HEK293 (cell line): ENCODE measurements at regions not wholly inside any gene's neighbourhood (a gene's known extent, or its start where the extent isn't known, plus 50 kb on each side); places are given as distances from the start of the nearest gene placed in this dataset.

Experiments
- CTCF ChIA-PET: fragments of 350-600 bp; formaldehyde crosslinking; extraction: SDS; loops from one replicate; lab custom pipeline; 2021; ENCODE audit warnings: antibody characterized with exemption; lab: Yijun Ruan, JAX
- POLR2A ChIA-PET: fragments of 300-600 bp; formaldehyde crosslinking; extraction: SDS; loops from one replicate; lab custom pipeline; 2020; ENCODE audit warnings: antibody characterized with exemption, inconsistent platforms; lab: Yijun Ruan, JAX
- H3K27ac ChIP-seq: fragments of 200-500 bp; sonication (Bioruptor generic); 2 replicates; pipeline ENCODE4 v1.5.1; 2014; ENCODE audit warnings: low read depth, low read length, control low read depth, inconsistent platforms; ENCODE audit errors: extremely low read depth
- H3K36me3 ChIP-seq, 2 experiments: fragments of 200-500 bp in 1 of 2; sonication (Bioruptor generic) in 1 of 2; 1 replicate in 1 of 2; 2 replicates in 1 of 2; pipeline ENCODE4 v1.5.1; 2014 to 2017; ENCODE audit warnings: inconsistent platforms in 2 of 2, low read length in 2 of 2; ENCODE audit not compliant: control insufficient read depth in 2 of 2, insufficient read depth in 1 of 2
- H3K4me1 ChIP-seq: fragments of 200-500 bp; sonication (Bioruptor generic); 2 replicates; pipeline ENCODE4 v1.5.1; 2014; ENCODE audit warnings: mild to moderate bottlenecking, low read length, inconsistent platforms; ENCODE audit not compliant: control insufficient read depth, insufficient read depth
- H3K4me3 ChIP-seq: 2 replicates; pipeline ENCODE4 v1.5.1; 2011; ENCODE audit warnings: low read depth, mild to moderate bottlenecking, control low read depth, low read length, moderate library complexity
- H3K9me3 ChIP-seq: fragments of 200-500 bp; sonication (Bioruptor generic); 2 replicates; pipeline ENCODE4 v1.5.1; 2014; ENCODE audit warnings: low read depth, low read length, inconsistent platforms; ENCODE audit not compliant: control insufficient read depth, insufficient read depth
- CTCF ChIP-seq: fragments of 450-650 bp; formaldehyde crosslinking; IDR thresholded peaks from 2 replicates; pipeline ENCODE4 v1.5.1; 2016; ENCODE audit warnings: missing biosample characterization, missing genetic modification characterization
- GLI4 ChIP-seq: fragments of 450-650 bp; formaldehyde crosslinking; IDR thresholded peaks from 2 replicates; pipeline ENCODE4 v1.5.1; 2016; ENCODE audit warnings: missing biosample characterization, missing genetic modification characterization
- HOXA7 ChIP-seq: sonication (generic); formaldehyde crosslinking; IDR thresholded peaks from 2 replicates; pipeline ENCODE4 v1.8.1; 2022; ENCODE audit warnings: missing genetic modification reagents, borderline replicate concordance
- KLF8 ChIP-seq: fragments of 450-650 bp; formaldehyde crosslinking; IDR thresholded peaks from 2 replicates; pipeline ENCODE4 v1.5.1; 2016; ENCODE audit warnings: missing biosample characterization, missing genetic modification characterization
- MEIS1 ChIP-seq: sonication (generic); formaldehyde crosslinking; IDR thresholded peaks from 2 replicates; pipeline ENCODE4 v1.8.1; 2022; ENCODE audit warnings: missing genetic modification reagents, mild to moderate bottlenecking, borderline replicate concordance
- REST ChIP-seq: fragments of 450-650 bp; formaldehyde crosslinking; IDR thresholded peaks from 2 replicates; pipeline ENCODE4 v1.5.1; 2016; ENCODE audit warnings: missing biosample characterization, missing genetic modification characterization
- SCRT2 ChIP-seq: fragments of 450-650 bp; formaldehyde crosslinking; IDR thresholded peaks from 2 replicates; pipeline ENCODE4 v1.5.1; 2016; ENCODE audit warnings: missing biosample characterization, missing genetic modification characterization
- SP3 ChIP-seq: fragments of 450-650 bp; formaldehyde crosslinking; IDR thresholded peaks from 2 replicates; pipeline ENCODE4 v1.5.1; 2016; ENCODE audit warnings: missing biosample characterization, missing genetic modification characterization
- TRIM28 ChIP-seq: IDR thresholded peaks from 2 replicates; pipeline ENCODE4 v1.6.1; 2011; ENCODE audit warnings: low read length, control low read depth, borderline replicate concordance
- ZBTB20 ChIP-seq: fragments of 450-650 bp; formaldehyde crosslinking; IDR thresholded peaks from 2 replicates; pipeline ENCODE4 v1.5.1; 2016; ENCODE audit warnings: missing biosample characterization, missing genetic modification characterization
- ZBTB44 ChIP-seq: fragments of 450-650 bp; IDR thresholded peaks from 2 replicates; pipeline ENCODE4 v1.5.1; 2018; ENCODE audit warnings: missing biosample characterization, mild to moderate bottlenecking, missing genetic modification characterization
- ZFP37 ChIP-seq: fragments of 450-650 bp; formaldehyde crosslinking; IDR thresholded peaks from 2 replicates; pipeline ENCODE4 v1.5.1; 2016; ENCODE audit warnings: missing biosample characterization, missing genetic modification characterization
- ZNF114 ChIP-seq: fragments of 450-650 bp; formaldehyde crosslinking; IDR thresholded peaks from 2 replicates; pipeline ENCODE4 v1.5.0; 2017; ENCODE audit warnings: missing biosample characterization, missing genetic modification characterization
- ZNF140 ChIP-seq: fragments of 450-650 bp; formaldehyde crosslinking; IDR thresholded peaks from 2 replicates; pipeline ENCODE4 v1.5.1; 2016; ENCODE audit warnings: missing biosample characterization, missing genetic modification characterization
- ZNF19 ChIP-seq: fragments of 450-650 bp; formaldehyde crosslinking; IDR thresholded peaks from 2 replicates; pipeline ENCODE4; 2016; ENCODE audit warnings: missing biosample characterization, missing genetic modification characterization, low read depth
- ZNF391 ChIP-seq: fragments of 450-650 bp; formaldehyde crosslinking; IDR thresholded peaks from 2 replicates; pipeline ENCODE4 v1.5.1; 2016; ENCODE audit warnings: low read depth, missing biosample characterization, missing genetic modification characterization, borderline replicate concordance
- ZNF521 ChIP-seq: fragments of 450-650 bp; formaldehyde crosslinking; IDR thresholded peaks from 2 replicates; pipeline ENCODE4 v1.5.1; 2017; ENCODE audit warnings: missing biosample characterization, mild to moderate bottlenecking, missing genetic modification characterization
- ZNF529 ChIP-seq: fragments of 450-650 bp; formaldehyde crosslinking; IDR thresholded peaks from 2 replicates; pipeline ENCODE4 v1.5.1; 2017; ENCODE audit warnings: missing genetic modification characterization, missing biosample characterization; ENCODE audit not compliant: insufficient replicate concordance
- ZNF558 ChIP-seq: fragments of 450-650 bp; formaldehyde crosslinking; IDR thresholded peaks from 2 replicates; pipeline ENCODE4 v1.5.1; 2016; ENCODE audit warnings: missing biosample characterization, missing genetic modification characterization
- ZNF585B ChIP-seq: fragments of 450-650 bp; formaldehyde crosslinking; IDR thresholded peaks from 2 replicates; pipeline ENCODE4 v1.5.1; 2016; ENCODE audit warnings: missing biosample characterization, missing genetic modification characterization
- ZNF623 ChIP-seq: fragments of 450-650 bp; formaldehyde crosslinking; IDR thresholded peaks from 2 replicates; pipeline ENCODE4 v1.5.1; 2016; ENCODE audit warnings: missing biosample characterization, missing genetic modification characterization
- ZNF624 ChIP-seq: fragments of 450-650 bp; formaldehyde crosslinking; IDR thresholded peaks from 2 replicates; pipeline ENCODE4 v1.5.1; 2017; ENCODE audit warnings: missing biosample characterization, missing genetic modification characterization
- ZNF76 ChIP-seq: fragments of 450-650 bp; formaldehyde crosslinking; IDR thresholded peaks from 2 replicates; pipeline ENCODE4; 2016; ENCODE audit warnings: low read depth, missing biosample characterization, missing genetic modification characterization, borderline replicate concordance
- ZSCAN30 ChIP-seq: fragments of 450-650 bp; IDR thresholded peaks from 2 replicates; pipeline ENCODE4 v1.5.1; 2018; ENCODE audit warnings: missing biosample characterization, mild to moderate bottlenecking, missing genetic modification characterization, moderate library complexity
- TF ChIP-seq, protein P1 (sequence below): fragments of 450-650 bp; formaldehyde crosslinking; IDR thresholded peaks from 2 replicates; pipeline ENCODE4 v1.5.1; 2016; ENCODE audit warnings: missing biosample characterization, missing genetic modification characterization

DNA sequence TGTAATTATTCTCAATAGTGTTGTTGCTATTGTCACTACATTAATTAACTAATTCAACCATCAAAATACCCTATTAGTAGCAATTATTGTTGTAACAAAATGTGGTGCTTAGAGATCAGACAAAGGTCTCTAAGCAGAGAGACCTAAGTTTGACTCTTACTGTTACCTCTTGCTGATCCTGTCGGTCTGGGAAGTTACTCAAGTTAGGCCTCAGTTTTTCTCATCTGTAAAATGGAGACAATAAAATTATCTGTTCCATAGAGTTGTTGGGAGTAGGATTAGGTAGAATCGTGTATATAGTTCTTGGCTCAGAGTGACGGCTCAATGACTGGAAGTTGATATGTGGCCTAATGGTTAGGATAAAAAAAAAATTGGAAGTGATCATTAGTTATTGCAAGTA is 69.8 kb upstream of the ARL8B start (continued):
- TF ChIP-seq ZNF114 (no peak), REST (tag by site-specific recombination) (no peak), ZNF558 (tag by site-specific recombination) (no peak), MEIS1 (CRISPR knock-in tag) (no peak), CTCF (no peak), SCRT2 (tag by site-specific recombination) (no peak), ZNF521 (tag by site-specific recombination) (no peak)

DNA sequence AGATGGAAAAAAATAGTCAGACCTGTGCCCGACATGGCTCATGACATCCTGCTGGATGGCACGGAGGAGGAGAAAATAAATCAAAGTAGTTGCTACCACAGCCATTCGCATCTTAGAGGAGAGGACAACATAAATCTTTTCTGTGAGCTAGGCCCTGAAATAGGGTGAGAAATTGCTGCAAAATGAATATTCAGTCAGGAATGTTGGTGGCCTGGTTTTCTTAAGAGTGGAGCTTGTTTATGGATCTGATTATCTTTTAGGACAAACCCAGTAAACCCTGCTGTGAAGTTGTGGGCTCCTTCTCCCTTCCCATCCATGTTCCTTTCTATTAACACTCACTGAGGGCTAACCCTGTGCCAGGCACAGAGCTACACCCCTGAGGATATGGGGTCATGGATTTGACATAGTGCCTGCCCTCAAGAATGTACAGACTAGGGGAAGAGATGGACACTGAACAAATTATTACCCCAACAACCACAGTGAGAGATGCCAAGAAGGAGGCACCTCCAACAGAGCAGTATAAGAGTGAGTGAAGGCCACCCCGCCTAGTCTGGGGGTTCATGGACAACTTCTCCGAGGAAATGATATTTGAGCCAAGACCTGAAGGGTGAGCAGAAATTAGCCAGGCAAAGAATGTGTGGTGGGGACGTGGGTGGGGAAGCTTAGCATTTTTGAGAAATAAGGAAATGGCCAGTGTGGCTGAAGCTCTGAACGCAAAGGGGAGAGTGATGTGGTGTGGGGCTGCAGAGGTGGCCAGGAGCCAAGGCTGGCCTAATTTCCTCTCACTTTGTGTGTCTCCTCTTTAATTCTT is 68.9 kb upstream of the ARL8B start:
- Histone ChIP-seq H3K4me3 (no peak overlapping the region), H3K27ac (no peak overlapping the region), H3K9me3 (no peaks in the 10 kb centered on the region), H3K36me3 (no peaks in the 10 kb centered on the region), H3K4me1 (no peaks in the 10 kb centered on the region)
- ChIA-PET CTCF (interaction anchor here (0.7 to 2.9 kb wide), 6 partner anchors 9 to 342 kb away, joined by 3 to 15 read pairs (median 8); no protein-coding TSS in a partner anchor), POLR2A (interaction anchor here (0.7 to 3.0 kb wide), 3 partner anchors 75 to 236 kb away, joined by 3 to 17 read pairs (median 7); partner anchors contain the start of gene BHLHE40)
- TF ChIP-seq ZNF529 (tag by site-specific recombination) (no peak), ZBTB20 (tag by site-specific recombination) (no peak), ZNF585B (tag by site-specific recombination) (no peak), ZNF19 (no peak), GLI4 (no peak), ZNF391 (tag by site-specific recombination) (no peak), ZFP37 (tag by site-specific recombination) (no peak), ZNF623 (no peak), ZNF140 (tag by site-specific recombination) (no peak), TRIM28 (no peak), ZNF76 (no peak), ZNF624 (no peak), ZBTB44 (tag by site-specific recombination) (no peak), HOXA7 (no peak), KLF8 (tag by site-specific recombination) (no peak), SP3 (no peak), ZSCAN30 (tag by site-specific recombination) (no peak)
- TF ChIP-seq, protein P1, sequence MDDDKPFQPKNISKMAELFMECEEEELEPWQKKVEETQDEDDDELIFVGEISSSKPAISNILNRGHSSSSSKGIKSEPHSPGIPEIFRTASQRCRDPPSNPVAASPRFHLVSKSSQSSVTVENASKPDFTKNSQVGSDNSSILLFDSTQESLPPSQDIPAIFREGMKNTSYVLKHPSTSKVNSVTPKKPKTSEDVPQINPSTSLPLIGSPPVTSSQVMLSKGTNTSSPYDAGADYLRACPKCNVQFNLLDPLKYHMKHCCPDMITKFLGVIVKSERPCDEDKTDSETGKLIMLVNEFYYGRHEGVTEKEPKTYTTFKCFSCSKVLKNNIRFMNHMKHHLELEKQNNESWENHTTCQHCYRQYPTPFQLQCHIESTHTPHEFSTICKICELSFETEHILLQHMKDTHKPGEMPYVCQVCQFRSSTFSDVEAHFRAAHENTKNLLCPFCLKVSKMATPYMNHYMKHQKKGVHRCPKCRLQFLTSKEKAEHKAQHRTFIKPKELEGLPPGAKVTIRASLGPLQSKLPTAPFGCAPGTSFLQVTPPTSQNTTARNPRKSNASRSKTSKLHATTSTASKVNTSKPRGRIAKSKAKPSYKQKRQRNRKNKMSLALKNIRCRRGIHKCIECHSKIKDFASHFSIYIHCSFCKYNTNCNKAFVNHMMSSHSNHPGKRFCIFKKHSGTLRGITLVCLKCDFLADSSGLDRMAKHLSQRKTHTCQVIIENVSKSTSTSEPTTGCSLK (tag by site-specific recombination): no peak
